AG04449 (cell line): ENCODE measurements at regions not wholly inside any gene's neighbourhood (a gene's known extent, or its start where the extent isn't known, plus 50 kb on each side); places are given as distances from the start of the nearest gene placed in this dataset.

ENCODE experiments used
- CTCF ChIA-PET: fragments of 350-600 bp; formaldehyde crosslinking; extraction: SDS; loops from one replicate; lab custom pipeline; 2021; ENCODE audit warnings: antibody characterized with exemption; lab: Yijun Ruan, JAX
- POLR2A ChIA-PET: fragments of 400-600, 350-600 bp; formaldehyde crosslinking; extraction: SDS; loops from one replicate; lab custom pipeline; 2020; ENCODE audit warnings: antibody characterized with exemption, inconsistent platforms; lab: Yijun Ruan, JAX
- DNase-seq: peaks from one replicate; pipeline ENCODE4 v3.0.0-alpha.2; 2010; ENCODE audit warnings: low read depth, low spot score
- H3K4me3 ChIP-seq: 2 replicates; pipeline ENCODE4 v1.5.1; 2011; ENCODE audit warnings: low read depth, mild to moderate bottlenecking, control low read depth, low read length
- CTCF ChIP-seq: IDR thresholded peaks from one replicate; pipeline ENCODE4 v1.5.1; 2011; ENCODE audit warnings: mild to moderate bottlenecking, moderate library complexity, low read length, control low read depth, inconsistent platforms; ENCODE audit not compliant: insufficient read depth; ENCODE audit errors: missing control alignments

GRCh38 chr2:222057347-222058073, 241.3 kb downstream of the PAX3 start:
- CTCF ChIA-PET, result interaction anchor here (0.6 to 3.3 kb wide), 11 partner anchors 10 to 556 kb away, joined by 3 to 38 read pairs (median 3); no protein-coding TSS in a partner anchor
- DNase-seq, result no peak
- POLR2A ChIA-PET, result no interaction called here
- H3K4me3 ChIP-seq, result no peak overlapping the region
- TF ChIP-seq CTCF, result peak; percentile 34

- POLR2A ChIA-PET, result no interaction called here
Measured at GRCh38 chr2:222055328-222055727, 243.5 kb downstream of the PAX3 start.

GRCh38 chr2:222054813-222055212, 244.0 kb downstream of the PAX3 start:
- no peak for DNase-seq
- no peak for TF ChIP-seq CTCF
- ChIA-PET POLR2A (no interaction called here), CTCF (interaction anchor here (2.5 kb wide), 1 partner anchor 560 kb away, joined by 8 read pairs; no protein-coding TSS in a partner anchor)
- no peak overlapping the region for H3K4me3 ChIP-seq

More at GRCh38 chr2:222055328-222055727, 243.5 kb downstream of the PAX3 start:
- DNase-seq, result no peak
- no peak overlapping the region for H3K4me3 ChIP-seq
- TF ChIP-seq CTCF, result no peak
- CTCF ChIA-PET, result interaction anchor here (0.8 to 2.5 kb wide), 5 partner anchors 507 to 904 kb away, joined by 3 to 8 read pairs (median 5); no protein-coding TSS in a partner anchor

- TF ChIP-seq CTCF, result no peak
- ChIA-PET POLR2A (no interaction called here), CTCF (interaction anchor here (0.6 to 1.4 kb wide), 2 partner anchors 46 to 559 kb away, joined by 3 read pairs; no protein-coding TSS in a partner anchor)
- H3K4me3 ChIP-seq, result no peak overlapping the region
- no peak for DNase-seq
Measured at GRCh38 chr2:222052934-222053367, 245.8 kb downstream of the PAX3 start.

- H3K4me3 ChIP-seq, result no peak overlapping the region
- ChIA-PET POLR2A (no interaction called here), CTCF (no interaction called here)
- no peak for TF ChIP-seq CTCF
- DNase-seq, result no peak
Measured at GRCh38 chr2:222050981-222051380, 247.8 kb downstream of the PAX3 start.

GRCh38 chr2:222049946-222050345, 248.9 kb downstream of the PAX3 start:
- no peak for DNase-seq
- H3K4me3 ChIP-seq, result no peak overlapping the region
- ChIA-PET CTCF (no interaction called here), POLR2A (no interaction called here)
- TF ChIP-seq CTCF, result no peak
